ENCODE measurements at regions not wholly inside any gene's neighbourhood (a gene's known extent, or its start where the extent isn't known, plus 50 kb on each side); places are given as distances from the start of the nearest gene placed in this dataset.

- intact Hi-C loops (cut with DNase I): no loop called here
- no peak for DNase-seq
These were observed 193.9 kb downstream of the FIGN start for GRCh38 chr2:163541943-163542342.

GRCh38 chr2:163541495-163541894 is 194.3 kb downstream of the FIGN start:
- intact Hi-C loops (cut with DNase I): no loop called here

GRCh38 chr2:163528640-163529217 is 207.1 kb downstream of the FIGN start:
- intact Hi-C loops (cut with DNase I): no loop called here
- no peak for DNase-seq

More at GRCh38 chr2:163541495-163541894, 194.3 kb downstream of the FIGN start:
- DNase-seq: no peak

DNA sequence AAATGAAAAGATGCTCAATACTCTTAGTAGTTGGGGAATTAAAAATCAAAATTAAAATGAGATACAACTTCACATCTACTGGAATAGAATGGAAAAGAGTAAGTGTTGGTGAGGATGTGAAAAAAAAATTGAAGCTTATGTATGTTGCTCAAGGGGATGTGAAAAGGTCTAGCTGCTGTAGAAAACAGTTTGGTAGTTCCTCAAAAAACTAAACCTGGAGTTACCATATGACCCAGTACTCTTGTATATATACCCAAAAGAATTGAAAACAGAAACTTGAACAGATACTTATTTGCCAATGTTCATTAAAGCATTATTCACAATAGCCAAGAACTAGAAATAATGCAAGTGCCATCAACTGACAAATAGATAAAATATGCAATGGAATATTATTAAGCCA is 208.4 kb downstream of the FIGN start:
- intact Hi-C loops (cut with DNase I): no loop called here
- no peak for DNase-seq

DNA sequence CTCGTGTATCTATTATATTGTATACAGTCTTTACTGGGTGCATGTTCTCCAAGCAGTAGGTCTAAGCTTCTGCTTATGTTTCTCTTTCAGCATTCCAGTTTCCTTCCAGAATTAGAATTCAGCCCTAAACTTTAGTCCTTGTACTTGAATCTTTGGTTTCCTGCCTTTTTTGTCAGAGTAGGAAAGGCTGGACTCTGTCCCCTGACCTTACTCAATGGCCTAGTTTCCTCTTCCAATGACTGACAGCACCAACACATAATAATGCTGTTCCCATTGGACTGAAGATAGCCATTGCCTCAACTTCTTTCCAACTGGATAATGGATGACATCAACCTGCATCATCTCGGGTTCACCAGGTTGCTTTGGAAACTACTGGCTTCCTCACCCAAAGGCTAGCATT is 217.0 kb downstream of the FIGN start:
- intact Hi-C loops (cut with DNase I): no loop called here
- no peak for DNase-seq

GRCh38 chr2:163515836-163516235 is 220.0 kb downstream of the FIGN start:
- intact Hi-C loops (cut with DNase I): no loop called here
- DNase-seq: no peak

GRCh38 chr2:163505281-163505680 is 230.5 kb downstream of the FIGN start:
- intact Hi-C loops (cut with DNase I): no loop called here
- DNase-seq: no peak

- DNase-seq: no peak
- intact Hi-C loops (cut with DNase I): no loop called here
These were observed 242.2 kb downstream of the FIGN start for GRCh38 chr2:163493359-163494298.

- intact Hi-C loops (cut with DNase I): no loop called here
- no peak for DNase-seq
These were observed 244.0 kb downstream of the FIGN start for GRCh38 chr2:163491850-163492249.

DNA sequence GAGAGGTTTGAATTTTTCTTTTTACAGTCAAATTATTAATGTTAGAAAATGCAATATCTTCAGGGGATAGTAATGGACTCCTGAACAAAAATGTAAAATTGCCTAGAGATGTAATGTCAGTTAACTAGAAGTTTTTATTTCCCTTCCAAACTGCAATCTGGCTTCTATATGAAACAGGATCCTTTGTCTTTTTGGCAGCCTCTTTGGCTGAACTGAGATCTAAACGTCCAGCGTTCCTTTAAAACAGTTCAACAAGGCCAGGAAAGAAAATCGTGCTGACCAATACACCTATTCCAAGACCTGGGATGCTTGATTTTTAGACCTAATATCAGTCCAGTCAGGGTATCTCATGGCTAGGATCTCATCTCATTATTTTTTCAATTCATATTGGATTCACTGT is 245.5 kb downstream of the FIGN start:
- intact Hi-C loops (cut with DNase I): no loop called here
- no peak for DNase-seq

DNA sequence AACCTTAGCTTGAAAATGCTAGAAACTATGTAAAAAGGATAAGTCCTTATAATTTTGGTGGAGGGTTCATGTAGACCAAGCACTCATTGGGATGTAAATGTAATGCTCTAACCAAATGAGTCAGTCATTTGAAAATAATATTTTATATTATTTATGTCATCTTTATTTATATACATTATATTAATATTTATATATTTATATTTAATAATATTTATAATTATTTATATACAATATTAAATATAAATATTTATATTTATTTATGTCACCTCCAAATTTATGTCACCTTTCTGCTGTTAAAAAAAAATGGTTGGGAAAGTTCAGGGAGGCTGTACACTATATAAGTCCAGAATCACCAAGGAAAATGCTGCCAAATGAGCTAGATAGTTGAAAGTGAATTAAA is 254.3 kb downstream of the FIGN start:
- no peak for DNase-seq
- intact Hi-C loops (cut with DNase I): no loop called here

- intact Hi-C loops (cut with DNase I): loop anchor here (10.0 kb wide), 1 partner anchor 585 kb away; no protein-coding TSS in a partner anchor
- no peak for DNase-seq
These were observed 256.2 kb downstream of the FIGN start for GRCh38 chr2:163479599-163479998.

DNA sequence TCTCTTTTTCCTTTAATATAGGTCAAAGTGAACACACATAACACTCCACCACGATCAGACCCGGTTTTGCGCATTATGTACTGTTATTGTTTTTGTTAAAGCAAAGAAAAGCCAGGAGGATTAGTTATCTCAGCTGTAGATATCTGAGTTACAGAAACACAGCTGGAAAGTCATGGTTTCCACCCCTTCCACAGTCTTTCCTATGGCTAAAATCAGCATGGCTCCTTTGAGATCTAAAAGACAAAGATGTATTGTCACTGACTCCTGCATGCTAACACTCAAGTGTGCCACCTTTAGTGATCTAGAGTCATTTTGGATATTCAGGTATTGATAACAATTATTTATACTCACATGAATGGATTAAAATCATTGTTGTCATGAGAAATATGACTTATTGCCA is 260.0 kb downstream of the FIGN start:
- intact Hi-C loops (cut with DNase I): loop anchor here (10.0 kb wide), 1 partner anchor 589 kb away; no protein-coding TSS in a partner anchor
- DNase-seq: no peak

DNA sequence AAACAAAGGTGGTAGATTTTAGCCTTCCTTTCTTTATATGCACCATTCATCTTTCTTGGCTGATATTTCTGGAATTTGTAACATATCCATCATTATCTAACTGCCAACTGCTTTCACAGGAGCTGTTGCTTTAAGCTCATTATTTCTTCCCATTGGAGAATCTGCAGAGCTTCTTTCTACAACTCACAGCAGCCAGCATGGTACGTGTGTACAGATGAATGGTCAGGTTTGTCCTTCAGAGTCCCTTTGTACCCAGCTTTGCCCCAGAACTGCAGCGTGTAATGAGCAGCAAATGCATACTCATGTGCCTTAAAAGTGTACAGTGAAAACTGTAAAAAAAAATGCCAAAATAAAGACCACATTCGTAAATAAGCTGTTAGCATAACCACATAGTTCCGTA is 260.9 kb downstream of the FIGN start:
- intact Hi-C loops (cut with DNase I): loop anchor here (10.0 kb wide), 1 partner anchor 590 kb away; no protein-coding TSS in a partner anchor
- DNase-seq: no peak

DNA sequence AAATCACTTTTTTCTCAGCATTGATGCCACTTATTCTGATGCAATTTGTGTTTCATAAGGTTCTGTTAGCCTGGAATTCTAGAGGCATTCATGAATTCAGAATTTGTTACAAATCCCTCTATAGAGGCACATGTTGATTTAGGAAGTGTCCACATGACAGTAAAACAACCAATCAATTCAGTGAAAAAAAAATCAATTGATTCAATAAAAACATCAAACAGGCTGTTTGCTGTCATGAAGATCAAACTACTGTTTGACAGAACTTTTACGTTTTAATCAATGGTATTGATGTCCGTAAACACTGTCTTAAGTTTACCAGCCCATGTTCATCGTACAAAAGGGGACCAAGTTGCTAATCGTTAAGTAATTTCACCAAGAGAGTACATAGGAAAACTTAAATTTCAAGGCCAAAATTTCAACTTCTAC is 261.5 kb downstream of the FIGN start:
- intact Hi-C loops (cut with DNase I): loop anchor here (10.0 kb wide), 1 partner anchor 590 kb away; no protein-coding TSS in a partner anchor
- DNase-seq: no peak

GRCh38 chr2:163471947-163472346 is 263.9 kb downstream of the FIGN start:
- intact Hi-C loops (cut with DNase I): loop anchor here (10.0 kb wide), 1 partner anchor 593 kb away; no protein-coding TSS in a partner anchor
- no peak for DNase-seq

GRCh38 chr2:163469561-163469962 is 266.2 kb downstream of the FIGN start:
- DNase-seq: peak in 1 of 10 donors; percentile 16
- intact Hi-C loops (cut with DNase I): loop anchor here (10.0 kb wide), 1 partner anchor 125 kb away; no protein-coding TSS in a partner anchor

- intact Hi-C loops (cut with DNase I): loop anchor here (10.0 kb wide), 1 partner anchor 122 kb away; no protein-coding TSS in a partner anchor
- DNase-seq: peak in 4 of 10 donors; percentile 11 to 79 (median 42)
These were observed 268.6 kb downstream of the FIGN start for GRCh38 chr2:163467251-163467630.

- intact Hi-C loops (cut with DNase I): loop anchor here (10.0 kb wide), 1 partner anchor 122 kb away; no protein-coding TSS in a partner anchor
- no peak for DNase-seq
These were observed 269.2 kb downstream of the FIGN start for GRCh38 chr2:163466331-163467250.

GRCh38 chr2:163465440-163465839 is 270.4 kb downstream of the FIGN start:
- intact Hi-C loops (cut with DNase I): loop anchor here (10.0 kb wide), 1 partner anchor 121 kb away; no protein-coding TSS in a partner anchor
- DNase-seq: no peak

All from posterior cingulate gyrus (tissue), 11 donors.